ENCODE measurements at regions not wholly inside any gene's neighbourhood (a gene's known extent, or its start where the extent isn't known, plus 50 kb on each side); places are given as distances from the start of the nearest gene placed in this dataset.

GRCh38 chr5:173808079-173808808 is 79.9 kb upstream of the CPEB4 start:
- no peak for DNase-seq

- DNase-seq, result no peak
Measured at GRCh38 chr5:173809014-173809413, 79.1 kb upstream of the CPEB4 start.

GRCh38 chr5:173812811-173813550 is 75.2 kb upstream of the CPEB4 start:
- DNase-seq, result no peak

- DNase-seq, result no peak
Measured at GRCh38 chr5:173814053-173814452, 74.1 kb upstream of the CPEB4 start.

- DNase-seq, result no peak
Measured at GRCh38 chr5:173815571-173815970, 72.6 kb upstream of the CPEB4 start.

GRCh38 chr5:173816728-173817127 is 71.4 kb upstream of the CPEB4 start:
- no peak for DNase-seq

- no peak for DNase-seq
Measured at GRCh38 chr5:173817561-173817960, 70.6 kb upstream of the CPEB4 start.

- DNase-seq, result no peak
Measured at GRCh38 chr5:173819521-173819920, 68.6 kb upstream of the CPEB4 start.

GRCh38 chr5:173823274-173823644 is 64.9 kb upstream of the CPEB4 start:
- DNase-seq, result no peak

GRCh38 chr5:173823721-173824567 is 64.2 kb upstream of the CPEB4 start:
- no peak for DNase-seq

- no peak for DNase-seq
Measured at GRCh38 chr5:173825215-173825865, 62.8 kb upstream of the CPEB4 start.

GRCh38 chr5:173826086-173826427 is 62.1 kb upstream of the CPEB4 start:
- no peak for DNase-seq

- no peak for DNase-seq
Measured at GRCh38 chr5:173826428-173827350, 61.5 kb upstream of the CPEB4 start.

- DNase-seq, result no peak
Measured at GRCh38 chr5:173828952-173829351, 59.2 kb upstream of the CPEB4 start.

GRCh38 chr5:173829826-173830225 is 58.3 kb upstream of the CPEB4 start:
- no peak for DNase-seq

- no peak for DNase-seq
Measured at GRCh38 chr5:173830421-173830820, 57.7 kb upstream of the CPEB4 start.

GRCh38 chr5:173831196-173831914 is 56.8 kb upstream of the CPEB4 start:
- DNase-seq, result no peak

GRCh38 chr5:173832386-173832785 is 55.8 kb upstream of the CPEB4 start:
- DNase-seq, result no peak

GRCh38 chr5:173833196-173833985 is 54.8 kb upstream of the CPEB4 start:
- no peak for DNase-seq

GRCh38 chr5:173834071-173834771 is 53.9 kb upstream of the CPEB4 start:
- no peak for DNase-seq

Measured in DMS153 (cell line).